Liver (tissue), 2 donors: ENCODE measurements at regions not wholly inside any gene's neighbourhood (a gene's known extent, or its start where the extent isn't known, plus 50 kb on each side); places are given as distances from the start of the nearest gene placed in this dataset.

Experiments used
- CTCF ChIP-seq: fragments of 150-350 bp; IDR thresholded peaks from 2 replicates; pipeline ENCODE4 v1.5.1; 2017; ENCODE audit warnings: improper control_type of control experiment, low read depth, low read length; ENCODE audit not compliant: missing input control
- MAX ChIP-seq: IDR thresholded peaks from 2 replicates; pipeline ENCODE4 v1.6.1; 2016; ENCODE audit warnings: antibody characterized with exemption
- TF ChIP-seq, protein P1 (sequence below): IDR thresholded peaks from 2 replicates; pipeline ENCODE4 v1.6.1; 2016; ENCODE audit warnings: antibody characterized with exemption, mild to moderate bottlenecking
- donor health status: healthy.

DNA sequence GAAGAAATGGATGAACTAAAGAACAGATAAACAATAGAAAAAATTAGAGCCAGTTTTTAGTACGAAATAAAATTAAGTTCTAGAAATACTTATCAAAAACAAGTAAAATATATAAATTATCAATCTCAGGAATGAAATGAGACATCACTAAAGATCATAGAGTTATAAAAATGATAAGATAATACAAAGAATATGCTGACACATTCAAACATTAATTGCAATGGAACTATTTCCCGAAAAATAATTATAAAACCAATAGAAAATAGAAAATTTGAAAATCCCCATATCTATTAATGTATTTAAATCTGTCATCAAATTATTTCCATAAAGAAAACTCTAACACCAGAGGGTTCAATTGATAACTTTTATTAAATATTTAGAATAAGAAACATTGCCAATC, 458.1 kb upstream of the MBL2 start:
- TF ChIP-seq CTCF (no peak), MAX (no peak)
- TF ChIP-seq, protein P1, sequence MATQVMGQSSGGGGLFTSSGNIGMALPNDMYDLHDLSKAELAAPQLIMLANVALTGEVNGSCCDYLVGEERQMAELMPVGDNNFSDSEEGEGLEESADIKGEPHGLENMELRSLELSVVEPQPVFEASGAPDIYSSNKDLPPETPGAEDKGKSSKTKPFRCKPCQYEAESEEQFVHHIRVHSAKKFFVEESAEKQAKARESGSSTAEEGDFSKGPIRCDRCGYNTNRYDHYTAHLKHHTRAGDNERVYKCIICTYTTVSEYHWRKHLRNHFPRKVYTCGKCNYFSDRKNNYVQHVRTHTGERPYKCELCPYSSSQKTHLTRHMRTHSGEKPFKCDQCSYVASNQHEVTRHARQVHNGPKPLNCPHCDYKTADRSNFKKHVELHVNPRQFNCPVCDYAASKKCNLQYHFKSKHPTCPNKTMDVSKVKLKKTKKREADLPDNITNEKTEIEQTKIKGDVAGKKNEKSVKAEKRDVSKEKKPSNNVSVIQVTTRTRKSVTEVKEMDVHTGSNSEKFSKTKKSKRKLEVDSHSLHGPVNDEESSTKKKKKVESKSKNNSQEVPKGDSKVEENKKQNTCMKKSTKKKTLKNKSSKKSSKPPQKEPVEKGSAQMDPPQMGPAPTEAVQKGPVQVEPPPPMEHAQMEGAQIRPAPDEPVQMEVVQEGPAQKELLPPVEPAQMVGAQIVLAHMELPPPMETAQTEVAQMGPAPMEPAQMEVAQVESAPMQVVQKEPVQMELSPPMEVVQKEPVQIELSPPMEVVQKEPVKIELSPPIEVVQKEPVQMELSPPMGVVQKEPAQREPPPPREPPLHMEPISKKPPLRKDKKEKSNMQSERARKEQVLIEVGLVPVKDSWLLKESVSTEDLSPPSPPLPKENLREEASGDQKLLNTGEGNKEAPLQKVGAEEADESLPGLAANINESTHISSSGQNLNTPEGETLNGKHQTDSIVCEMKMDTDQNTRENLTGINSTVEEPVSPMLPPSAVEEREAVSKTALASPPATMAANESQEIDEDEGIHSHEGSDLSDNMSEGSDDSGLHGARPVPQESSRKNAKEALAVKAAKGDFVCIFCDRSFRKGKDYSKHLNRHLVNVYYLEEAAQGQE, result no peak
